ENCODE measurements at regions not wholly inside any gene's neighbourhood (a gene's known extent, or its start where the extent isn't known, plus 50 kb on each side); places are given as distances from the start of the nearest gene placed in this dataset.

DNA sequence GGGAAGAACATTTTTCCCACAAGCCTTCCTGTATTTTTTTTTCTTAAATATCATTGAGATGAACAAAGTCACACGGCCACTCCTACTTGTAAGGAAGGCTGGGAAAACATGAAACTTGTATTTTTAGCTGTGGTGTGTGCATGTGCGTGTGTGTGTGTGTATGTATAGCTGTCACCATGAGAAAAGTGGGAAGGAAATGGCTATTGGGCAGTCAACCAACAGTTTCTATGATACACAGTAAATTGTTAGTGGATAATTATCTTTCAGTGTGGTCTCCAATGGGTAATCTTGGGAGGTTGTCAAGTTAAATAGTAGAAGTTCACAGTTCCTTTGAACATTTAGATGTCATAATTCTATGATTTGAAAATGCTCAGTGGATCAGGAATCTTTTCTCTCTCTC, 132.7 kb upstream of the USP24 start:
- POLR2A ChIA-PET, result no interaction called here
- TF ChIP-seq, protein P1, sequence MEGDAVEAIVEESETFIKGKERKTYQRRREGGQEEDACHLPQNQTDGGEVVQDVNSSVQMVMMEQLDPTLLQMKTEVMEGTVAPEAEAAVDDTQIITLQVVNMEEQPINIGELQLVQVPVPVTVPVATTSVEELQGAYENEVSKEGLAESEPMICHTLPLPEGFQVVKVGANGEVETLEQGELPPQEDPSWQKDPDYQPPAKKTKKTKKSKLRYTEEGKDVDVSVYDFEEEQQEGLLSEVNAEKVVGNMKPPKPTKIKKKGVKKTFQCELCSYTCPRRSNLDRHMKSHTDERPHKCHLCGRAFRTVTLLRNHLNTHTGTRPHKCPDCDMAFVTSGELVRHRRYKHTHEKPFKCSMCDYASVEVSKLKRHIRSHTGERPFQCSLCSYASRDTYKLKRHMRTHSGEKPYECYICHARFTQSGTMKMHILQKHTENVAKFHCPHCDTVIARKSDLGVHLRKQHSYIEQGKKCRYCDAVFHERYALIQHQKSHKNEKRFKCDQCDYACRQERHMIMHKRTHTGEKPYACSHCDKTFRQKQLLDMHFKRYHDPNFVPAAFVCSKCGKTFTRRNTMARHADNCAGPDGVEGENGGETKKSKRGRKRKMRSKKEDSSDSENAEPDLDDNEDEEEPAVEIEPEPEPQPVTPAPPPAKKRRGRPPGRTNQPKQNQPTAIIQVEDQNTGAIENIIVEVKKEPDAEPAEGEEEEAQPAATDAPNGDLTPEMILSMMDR (IDR thresholded peaks at IDR 0.05; ENCODE audit: control extremely low read depth, extremely low read depth, low read depth, missing control alignments), result no peak
- CTCF ChIA-PET, result interaction anchor here (1.4 to 2.7 kb wide), 4 partner anchors 10 to 28 kb away, joined by 5 to 16 read pairs (median 6); no protein-coding TSS in a partner anchor
- no peak for DNase-seq (ENCODE audit: extremely low spot score)

DNA sequence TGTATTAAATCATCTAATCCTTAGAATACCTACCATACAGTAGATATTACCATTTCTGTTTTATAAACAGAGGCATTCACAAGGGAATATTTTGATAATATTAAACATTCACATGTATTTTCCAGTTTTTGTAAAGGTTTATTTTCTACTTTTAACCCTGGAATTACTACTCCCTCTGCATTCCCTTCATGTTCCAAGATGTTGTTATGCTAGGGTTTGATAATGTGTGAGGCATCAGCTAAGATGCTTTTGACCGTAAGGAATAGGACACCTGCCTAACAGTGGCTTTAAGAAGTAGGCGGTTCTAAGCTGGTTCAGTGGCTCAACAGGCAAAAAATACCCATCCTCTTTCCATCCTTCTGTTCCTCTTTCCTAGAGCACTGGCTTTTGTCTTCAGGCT, 131.9 kb upstream of the USP24 start:
- TF ChIP-seq, protein P1 (IDR thresholded peaks at IDR 0.05; ENCODE audit: control extremely low read depth, extremely low read depth, low read depth, missing control alignments), result no peak
- ChIA-PET CTCF (interaction anchor here (1.4 to 2.7 kb wide), 4 partner anchors 10 to 29 kb away, joined by 5 to 16 read pairs (median 6); no protein-coding TSS in a partner anchor), POLR2A (no interaction called here)
- DNase-seq (ENCODE audit: extremely low spot score), result no peak

DNA sequence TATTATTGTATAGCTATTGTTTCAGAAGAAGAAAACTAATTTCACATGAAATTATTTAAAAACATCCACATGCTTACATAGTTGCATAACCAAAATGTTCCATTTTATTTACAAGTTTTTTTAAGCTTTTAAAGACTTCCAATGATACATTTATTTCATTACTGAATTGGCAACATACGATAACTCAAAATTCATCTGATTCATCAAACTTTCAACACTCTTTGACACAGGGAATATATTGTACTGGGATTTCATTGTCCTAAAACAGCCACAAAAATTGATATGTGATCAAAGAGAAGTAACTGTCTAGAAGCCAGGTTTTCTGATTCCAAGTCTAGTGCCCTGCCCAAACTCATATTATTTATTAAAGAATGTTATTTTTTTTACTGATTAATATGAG, 131.4 kb upstream of the USP24 start:
- no peak for DNase-seq (ENCODE audit: extremely low spot score)
- TF ChIP-seq, protein P1 (IDR thresholded peaks at IDR 0.05; ENCODE audit: control extremely low read depth, extremely low read depth, low read depth, missing control alignments), result no peak
- CTCF ChIA-PET, result interaction anchor here (2.4 to 2.7 kb wide), 3 partner anchors 9 to 29 kb away, joined by 5 to 16 read pairs (median 8); no protein-coding TSS in a partner anchor
- POLR2A ChIA-PET, result no interaction called here

DNA sequence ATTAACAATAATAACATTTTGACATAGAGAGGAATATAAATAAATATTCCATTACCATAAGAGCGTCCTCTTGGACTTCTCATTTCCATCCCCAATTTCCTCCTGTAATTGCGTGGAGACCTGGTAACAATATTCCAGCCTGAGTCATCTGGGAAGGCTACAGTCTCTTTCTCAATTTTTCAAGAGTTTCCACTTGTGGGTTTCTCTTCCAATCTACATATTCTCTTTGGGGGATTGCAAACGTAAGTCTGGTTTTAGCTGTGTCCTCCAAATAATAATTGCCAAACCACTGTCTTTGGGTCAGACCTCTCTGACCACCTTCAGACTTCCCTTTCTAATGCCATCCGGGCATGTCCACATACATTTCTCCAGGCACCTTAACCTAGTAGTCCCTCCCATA, 124.5 kb upstream of the USP24 start:
- POLR2A ChIA-PET, result no interaction called here
- TF ChIP-seq, protein P1 (IDR thresholded peaks at IDR 0.05; ENCODE audit: control extremely low read depth, extremely low read depth, low read depth, missing control alignments), result no peak
- CTCF ChIA-PET, result interaction anchor here (0.8 to 1.5 kb wide), 3 partner anchors 9 to 56 kb away, joined by 3 to 4 read pairs (median 3); no protein-coding TSS in a partner anchor
- no peak for DNase-seq (ENCODE audit: extremely low spot score)

DNA sequence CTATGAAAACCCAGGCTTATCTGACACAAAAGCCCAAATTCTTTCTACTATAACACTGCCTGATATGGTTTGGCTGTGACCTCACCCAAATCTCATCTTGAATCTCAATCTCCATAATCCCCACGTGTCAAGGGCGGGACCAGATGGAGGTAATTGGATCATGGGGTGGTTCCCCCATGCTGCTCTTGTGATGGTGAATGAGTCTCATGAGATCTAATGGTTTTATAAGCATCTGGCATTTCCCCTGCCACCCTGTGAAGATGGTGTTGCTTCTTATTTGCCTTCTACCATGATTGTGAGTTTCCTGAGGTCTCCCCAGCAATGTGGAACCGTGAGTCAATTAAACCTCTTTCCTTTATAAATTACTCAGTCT, 123.3 kb upstream of the USP24 start:
- ChIA-PET POLR2A (no interaction called here), CTCF (interaction anchor here (0.6 to 2.7 kb wide), 21 partner anchors 9 to 1247 kb away, joined by 3 to 16 read pairs (median 4); no protein-coding TSS in a partner anchor)

DNA sequence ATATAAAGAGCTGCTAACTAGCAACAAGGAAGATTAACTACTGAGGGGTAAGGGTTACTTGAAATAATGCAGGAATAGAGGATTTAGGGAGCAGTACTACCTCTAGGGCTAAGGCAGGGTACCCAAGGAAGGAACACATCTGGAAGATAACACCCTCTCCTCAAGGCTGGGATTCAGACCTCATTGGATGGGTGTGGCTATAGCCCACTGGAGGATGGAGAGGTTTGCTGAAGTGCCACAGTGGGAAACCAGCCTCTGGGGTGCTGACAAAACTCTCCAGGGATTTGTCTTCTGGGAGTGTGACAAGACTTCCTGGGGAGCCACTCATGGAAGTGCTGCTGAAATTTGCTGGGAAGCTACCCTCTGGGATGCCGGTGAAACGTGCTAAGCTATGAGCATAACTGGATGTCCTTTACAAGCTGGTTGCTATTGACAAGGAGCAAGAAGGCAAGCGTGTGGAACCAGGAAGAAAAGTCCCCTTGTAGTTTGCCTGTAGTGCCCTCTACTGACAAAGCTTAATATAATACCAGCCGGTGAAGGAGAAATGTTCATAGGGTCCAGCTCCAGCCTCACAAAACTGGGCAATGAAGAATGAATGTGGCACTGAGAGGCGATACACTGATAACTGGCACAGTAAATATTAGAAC, 122.8 kb upstream of the USP24 start:
- POLR2A ChIA-PET, result no interaction called here
- CTCF ChIA-PET, result interaction anchor here (0.6 to 2.7 kb wide), 28 partner anchors 9 to 1248 kb away, joined by 3 to 16 read pairs (median 4); no protein-coding TSS in a partner anchor
- TF ChIP-seq, protein P1 (IDR thresholded peaks at IDR 0.05; ENCODE audit: control extremely low read depth, extremely low read depth, low read depth, missing control alignments), result peak; percentile 27
- DNase-seq (ENCODE audit: extremely low spot score), result peak; percentile 63

More for the DNA sequence above, 123.3 kb upstream of the USP24 start:
- DNase-seq (ENCODE audit: extremely low spot score), result no peak
- TF ChIP-seq, protein P1 (IDR thresholded peaks at IDR 0.05; ENCODE audit: control extremely low read depth, extremely low read depth, low read depth, missing control alignments), result no peak

All from GM10248 (cell line).